GM12878 (cell line): ENCODE measurements at regions not wholly inside any gene's neighbourhood (a gene's known extent, or its start where the extent isn't known, plus 50 kb on each side); places are given as distances from the start of the nearest gene placed in this dataset.

Experiments used
- ATAC-seq: fragments of 200-7000 bp; cut with Tn5 transposase; 3 replicates; pipeline ENCODE4 v1.9.1; 2020; ENCODE audit warnings: mild to moderate bottlenecking, moderate library complexity
- BruUV-seq: library from RNA; stranded (reverse); fragments of 400-500 nt; replicated peaks from 2 replicates; lab custom pipeline; 2021; lab: Mats Ljungman, UMichigan
- CTCF ChIA-PET: fragments of 300-600 bp; sonication (Branson Sonifier 250); formaldehyde crosslinking; extraction: SDS; loops from one replicate; lab custom pipeline; 2021; ENCODE audit warnings: inconsistent platforms; lab: Yijun Ruan, JAX
- POLR2A ChIA-PET: fragments of 350-600 bp; formaldehyde crosslinking; extraction: SDS; loops from one replicate; lab custom pipeline; 2021; ENCODE audit warnings: inconsistent platforms; lab: Charles Lee
- RAD21 ChIA-PET: fragments of 300-600 bp; sonication (Branson Sonifier 250); formaldehyde crosslinking; loops from one replicate; lab custom pipeline; 2023; ENCODE audit warnings: antibody characterized with exemption; ENCODE audit not compliant: unreplicated experiment; lab: Charles Lee
- SMC1A ChIA-PET: fragments of 300-600 bp; sonication (Branson Sonifier 250); formaldehyde crosslinking; loops from one replicate; lab custom pipeline; 2023; ENCODE audit not compliant: unreplicated experiment, uncharacterized antibody; lab: Charles Lee
- DNase-seq: peaks from one replicate; pipeline ENCODE4 v3.0.0-alpha.2; 2011; ENCODE audit warnings: low read depth, low spot score
- FAIRE-seq: peaks from 3 replicates; lab custom pipeline; 2011; peaks lifted over from hg19 to GRCh38; lab: Jason Lieb, UNC
- H2AFZ ChIP-seq: 2 replicates; pipeline ENCODE4 v1.6.0; 2011; ENCODE audit warnings: low read depth, low read length, control low read depth; ENCODE audit not compliant: control insufficient read depth
- H3K27ac ChIP-seq: 2 replicates; pipeline ENCODE4 v1.5.1; 2011; ENCODE audit warnings: control low read depth; ENCODE audit not compliant: control insufficient read depth, insufficient read depth
- H3K27me3 ChIP-seq, 2 experiments: replicated peaks in 1 of 2; 2 replicates each; pipeline versions ENCODE4 v1.6.0 to v1.6.1; 2011; ENCODE audit warnings: low read length in 1 of 2; ENCODE audit not compliant: control insufficient read depth in 2 of 2, insufficient read depth in 2 of 2
- H3K36me3 ChIP-seq, 2 experiments: 2 replicates each; pipeline ENCODE4 v1.5.1; 2011; ENCODE audit warnings: low read length in 1 of 2; ENCODE audit not compliant: control insufficient read depth in 2 of 2, insufficient read depth in 2 of 2
- H3K4me1 ChIP-seq: 2 replicates; pipeline ENCODE4 v1.6.1; 2011; ENCODE audit warnings: mild to moderate bottlenecking, low read length, moderate library complexity, mixed read lengths; ENCODE audit not compliant: control insufficient read depth, insufficient read depth
- H3K4me2 ChIP-seq: 2 replicates; pipeline ENCODE4 v1.6.0; 2011; ENCODE audit warnings: control low read depth; ENCODE audit not compliant: control insufficient read depth, insufficient read depth
- H3K4me3 ChIP-seq: fragments of 200-600 bp; sonication (generic); 2 replicates; pipeline ENCODE4 v1.5.1; 2016
- H3K79me2 ChIP-seq: 2 replicates; pipeline ENCODE4 v1.6.0; 2011; ENCODE audit warnings: low read length; ENCODE audit not compliant: control insufficient read depth, insufficient read depth
- H3K9ac ChIP-seq: 2 replicates; pipeline ENCODE4 v1.8.0; 2011; ENCODE audit warnings: low read length, control low read depth, mixed read lengths; ENCODE audit not compliant: control insufficient read depth, insufficient read depth
- H3K9me3 ChIP-seq: replicated peaks from 3 replicates; pipeline ENCODE4 v1.5.1; 2011; ENCODE audit warnings: mild to moderate bottlenecking, low read length; ENCODE audit not compliant: control insufficient read depth, insufficient read depth
- H4K20me1 ChIP-seq: 2 replicates; pipeline ENCODE4 v1.6.0; 2011; ENCODE audit not compliant: control insufficient read depth, insufficient read depth
- LARP7 ChIP-seq: fragments of 450-650 bp; IDR thresholded peaks from 2 replicates; pipeline ENCODE4 v1.6.1; 2017; ENCODE audit warnings: mild to moderate bottlenecking
- RUNX3 ChIP-seq: IDR thresholded peaks from 2 replicates; pipeline ENCODE4 v1.6.1; 2012; ENCODE audit warnings: low read length, inconsistent platforms
- ZNF207 ChIP-seq: fragments of 450-650 bp; IDR thresholded peaks from 2 replicates; pipeline ENCODE4 v1.6.1; 2014; ENCODE audit warnings: antibody characterized with exemption, mild to moderate bottlenecking, borderline replicate concordance
- WGBS: methylation state at CpG from one replicate; pipeline ENCODE4 v1.1.6; 2016; ENCODE audit warnings: low lambda C conversion rate; ENCODE audit not compliant: insufficient replicate concordance, insufficient coverage; ENCODE audit errors: missing lambda C conversion rate; 5-methylcytosine and 5-hydroxymethylcytosine counted together
- in situ Hi-C: fragments of 300-500 bp; cut with MboI; formaldehyde crosslinking; loops from 9 replicates; pipeline ENCODE4 v1.14.3; 2018; ENCODE audit warnings: mixed read lengths
- intact Hi-C: fragments of 100-400 bp; cut with micrococcal nuclease; formaldehyde crosslinking; loops from one replicate; pipeline ENCODE4 v1.14.2; 2022; ENCODE audit not compliant: unreplicated experiment
- TF ChIP-seq, protein P1 (sequence below): fragments of 150-350 bp; IDR thresholded peaks from 2 replicates; pipeline ENCODE4 v1.6.1; 2016; ENCODE audit warnings: low read depth, low read length
- TF ChIP-seq, protein P2 (sequence below): fragments of 450-650 bp; IDR thresholded peaks from 2 replicates; pipeline ENCODE4 v1.6.1; 2017; ENCODE audit warnings: mild to moderate bottlenecking, low read depth, inconsistent platforms; ENCODE audit not compliant: poor library complexity, severe bottlenecking

DNA sequence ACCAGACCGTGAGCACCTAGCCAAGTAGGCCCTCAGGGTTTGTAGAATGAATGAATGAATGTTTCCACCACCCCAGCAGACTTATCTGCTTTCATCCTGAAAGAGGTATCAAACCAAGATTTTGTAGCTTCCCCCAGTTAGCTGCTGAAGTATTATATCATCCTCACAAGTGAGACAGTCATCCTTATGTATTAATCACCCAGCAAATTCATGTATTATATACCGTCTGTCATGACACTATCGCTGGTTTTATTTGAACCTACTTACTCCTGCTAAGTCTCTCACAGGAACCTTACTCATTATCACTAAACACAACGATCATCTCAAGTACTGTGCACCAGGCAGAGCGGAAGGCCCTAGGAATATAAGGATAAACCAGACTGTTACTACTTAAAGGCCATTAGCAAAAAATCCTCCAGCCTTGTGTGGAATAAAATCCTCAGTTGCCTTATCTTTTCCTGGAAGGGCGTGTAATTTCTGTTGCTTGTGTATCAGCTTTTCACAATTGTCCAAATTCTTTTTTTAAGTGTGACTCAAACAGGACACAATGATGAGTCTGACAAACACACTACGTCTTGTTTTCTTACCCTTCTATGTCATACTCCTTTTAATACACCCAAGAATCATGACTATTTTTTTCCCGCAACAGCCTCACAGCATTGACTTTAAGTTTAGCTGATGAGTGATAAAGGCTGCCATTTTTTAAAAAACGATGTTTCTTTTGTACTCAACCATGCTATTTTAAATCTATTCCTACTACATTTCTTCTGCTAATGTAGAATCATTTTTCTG, 176.1 kb upstream of the KLF14 start (continued):
- TF ChIP-seq, protein P1, sequence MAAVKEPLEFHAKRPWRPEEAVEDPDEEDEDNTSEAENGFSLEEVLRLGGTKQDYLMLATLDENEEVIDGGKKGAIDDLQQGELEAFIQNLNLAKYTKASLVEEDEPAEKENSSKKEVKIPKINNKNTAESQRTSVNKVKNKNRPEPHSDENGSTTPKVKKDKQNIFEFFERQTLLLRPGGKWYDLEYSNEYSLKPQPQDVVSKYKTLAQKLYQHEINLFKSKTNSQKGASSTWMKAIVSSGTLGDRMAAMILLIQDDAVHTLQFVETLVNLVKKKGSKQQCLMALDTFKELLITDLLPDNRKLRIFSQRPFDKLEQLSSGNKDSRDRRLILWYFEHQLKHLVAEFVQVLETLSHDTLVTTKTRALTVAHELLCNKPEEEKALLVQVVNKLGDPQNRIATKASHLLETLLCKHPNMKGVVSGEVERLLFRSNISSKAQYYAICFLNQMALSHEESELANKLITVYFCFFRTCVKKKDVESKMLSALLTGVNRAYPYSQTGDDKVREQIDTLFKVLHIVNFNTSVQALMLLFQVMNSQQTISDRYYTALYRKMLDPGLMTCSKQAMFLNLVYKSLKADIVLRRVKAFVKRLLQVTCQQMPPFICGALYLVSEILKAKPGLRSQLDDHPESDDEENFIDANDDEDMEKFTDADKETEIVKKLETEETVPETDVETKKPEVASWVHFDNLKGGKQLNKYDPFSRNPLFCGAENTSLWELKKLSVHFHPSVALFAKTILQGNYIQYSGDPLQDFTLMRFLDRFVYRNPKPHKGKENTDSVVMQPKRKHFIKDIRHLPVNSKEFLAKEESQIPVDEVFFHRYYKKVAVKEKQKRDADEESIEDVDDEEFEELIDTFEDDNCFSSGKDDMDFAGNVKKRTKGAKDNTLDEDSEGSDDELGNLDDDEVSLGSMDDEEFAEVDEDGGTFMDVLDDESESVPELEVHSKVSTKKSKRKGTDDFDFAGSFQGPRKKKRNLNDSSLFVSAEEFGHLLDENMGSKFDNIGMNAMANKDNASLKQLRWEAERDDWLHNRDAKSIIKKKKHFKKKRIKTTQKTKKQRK: no peak
- TF ChIP-seq ZNF207: no peak

DNA sequence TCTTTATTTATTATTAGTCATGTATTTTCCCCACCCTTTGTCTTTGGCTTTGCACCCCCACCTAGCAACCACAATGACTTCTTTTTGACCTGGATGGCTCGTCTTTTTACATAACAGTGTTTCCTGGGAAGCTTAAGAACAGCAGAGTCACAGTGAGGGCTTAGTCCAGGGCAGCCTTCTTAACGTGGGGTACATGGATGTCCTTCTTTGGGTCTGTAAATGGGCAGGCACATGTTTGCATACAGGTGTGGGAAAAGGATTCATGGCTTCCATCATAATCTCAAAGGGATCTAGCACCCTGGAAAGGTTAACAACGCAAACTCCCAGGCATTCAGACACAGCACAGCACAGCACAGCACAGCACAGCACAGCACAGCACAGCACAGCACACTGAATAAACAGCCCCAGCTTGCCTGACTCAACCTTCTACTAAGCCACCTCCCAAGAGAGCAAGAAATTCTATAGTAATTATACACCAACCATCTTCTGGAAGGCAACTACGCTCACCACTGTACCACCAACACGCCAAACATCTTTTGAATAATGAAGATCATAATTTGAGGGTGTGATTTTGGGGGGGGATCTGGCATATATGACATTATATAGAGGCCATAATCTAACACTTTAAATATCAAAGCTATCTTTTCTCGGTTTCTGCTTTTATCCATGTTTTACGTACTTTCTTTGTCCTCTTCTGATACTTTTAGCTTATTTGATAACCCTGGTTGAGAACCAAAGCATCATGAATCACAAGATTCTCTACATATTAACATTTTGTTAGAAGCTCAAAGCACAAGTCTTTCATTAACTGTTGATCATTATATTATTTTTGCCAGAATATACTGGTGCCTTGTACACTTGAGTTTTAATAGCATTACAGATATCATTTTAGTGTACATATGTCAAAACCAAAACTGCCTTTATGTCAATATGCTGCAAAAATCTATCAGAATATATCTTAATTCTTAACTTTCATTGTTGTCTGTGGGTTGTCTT, 177.2 kb upstream of the KLF14 start:
- RAD21 ChIA-PET: interaction anchor here (1.1 to 5.6 kb wide), 5 partner anchors 12 to 129 kb away, joined by 3 to 55 read pairs (median 7); no protein-coding TSS in a partner anchor
- peaks cover 73% of the 10 kb centered on the region for H3K79me2 ChIP-seq
- no peaks in the 10 kb centered on the region for H3K9me3 ChIP-seq
- POLR2A ChIA-PET: interaction anchor here (1.1 to 1.2 kb wide), 3 partner anchors 26 to 33 kb away, joined by 3 to 4 read pairs (median 3); no protein-coding TSS in a partner anchor
- H3K4me2 ChIP-seq: peak overlapping the region; percentile 88
- H4K20me1 ChIP-seq: no peaks in the 10 kb centered on the region
- H3K4me1 ChIP-seq: peaks cover 36% of the 10 kb centered on the region
- TF ChIP-seq, protein P2, sequence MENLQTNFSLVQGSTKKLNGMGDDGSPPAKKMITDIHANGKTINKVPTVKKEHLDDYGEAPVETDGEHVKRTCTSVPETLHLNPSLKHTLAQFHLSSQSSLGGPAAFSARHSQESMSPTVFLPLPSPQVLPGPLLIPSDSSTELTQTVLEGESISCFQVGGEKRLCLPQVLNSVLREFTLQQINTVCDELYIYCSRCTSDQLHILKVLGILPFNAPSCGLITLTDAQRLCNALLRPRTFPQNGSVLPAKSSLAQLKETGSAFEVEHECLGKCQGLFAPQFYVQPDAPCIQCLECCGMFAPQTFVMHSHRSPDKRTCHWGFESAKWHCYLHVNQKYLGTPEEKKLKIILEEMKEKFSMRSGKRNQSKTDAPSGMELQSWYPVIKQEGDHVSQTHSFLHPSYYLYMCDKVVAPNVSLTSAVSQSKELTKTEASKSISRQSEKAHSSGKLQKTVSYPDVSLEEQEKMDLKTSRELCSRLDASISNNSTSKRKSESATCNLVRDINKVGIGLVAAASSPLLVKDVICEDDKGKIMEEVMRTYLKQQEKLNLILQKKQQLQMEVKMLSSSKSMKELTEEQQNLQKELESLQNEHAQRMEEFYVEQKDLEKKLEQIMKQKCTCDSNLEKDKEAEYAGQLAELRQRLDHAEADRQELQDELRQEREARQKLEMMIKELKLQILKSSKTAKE: peak; percentile 4
- peak; percentile 39; the same call in 1 of the 2 replicates for TF ChIP-seq RUNX3
- no peak for TF ChIP-seq LARP7
- no TSS peak for BruUV-seq
- intact Hi-C loops (loop anchor here (5.0 kb wide), 1 partner anchor 121 kb away; no protein-coding TSS in a partner anchor), in situ Hi-C loops (no loop called here)
- WGBS: 25% methylated on average over 7 of the region's 7 CpGs
- ATAC-seq (no peak), DNase-seq (no peak), FAIRE-seq (no peak)
- CTCF ChIA-PET: interaction anchor here (0.8 to 5.0 kb wide), 10 partner anchors 8 to 129 kb away, joined by 3 to 30 read pairs (median 6); no protein-coding TSS in a partner anchor
- peak overlapping the region; percentile 94 for H3K27ac ChIP-seq
- no peak overlapping the region for H2AFZ ChIP-seq
- no peaks in the 10 kb centered on the region for H3K27me3 ChIP-seq
- H3K36me3 ChIP-seq: peaks cover 11 to 29% of the 10 kb centered on the region in 2 experiments
- peak overlapping the region; percentile 58 for H3K4me3 ChIP-seq
- peak overlapping the region; percentile 37; the same call in 1 of the 2 replicates for H3K9ac ChIP-seq
- SMC1A ChIA-PET: interaction anchor here (0.6 to 6.0 kb wide), 11 partner anchors 11 to 191 kb away, joined by 3 to 66 read pairs (median 6); no protein-coding TSS in a partner anchor
